HT-29 (cell line): ENCODE measurements at regions not wholly inside any gene's neighbourhood (a gene's known extent, or its start where the extent isn't known, plus 50 kb on each side); places are given as distances from the start of the nearest gene placed in this dataset.

ENCODE experiments used
- DNase-seq: peaks from one replicate; pipeline ENCODE4 v3.0.0-alpha.2; 2015; ENCODE audit warnings: low spot score

- no peak for DNase-seq
Observed at GRCh38 chr10:9719246-9719645, 1298.4 kb upstream of the CELF2 start.

GRCh38 chr10:9733766-9734165 lies 1283.9 kb upstream of the CELF2 start:
- no peak for DNase-seq

GRCh38 chr10:9734218-9734617 lies 1283.5 kb upstream of the CELF2 start:
- no peak for DNase-seq

GRCh38 chr10:9735731-9736130 lies 1281.9 kb upstream of the CELF2 start:
- DNase-seq: no peak

GRCh38 chr10:9743639-9744038 lies 1274.0 kb upstream of the CELF2 start:
- DNase-seq: no peak

GRCh38 chr10:9745158-9745557 lies 1272.5 kb upstream of the CELF2 start:
- no peak for DNase-seq

GRCh38 chr10:9757176-9757575 lies 1260.5 kb upstream of the CELF2 start:
- DNase-seq: no peak

GRCh38 chr10:9759596-9759995 lies 1258.1 kb upstream of the CELF2 start:
- DNase-seq: no peak

- DNase-seq: no peak
Observed at GRCh38 chr10:9762966-9763656, 1254.6 kb upstream of the CELF2 start.

GRCh38 chr10:9766762-9767161 lies 1250.9 kb upstream of the CELF2 start:
- peak; percentile 27 for DNase-seq

- no peak for DNase-seq
Observed at GRCh38 chr10:9781666-9782065, 1236.0 kb upstream of the CELF2 start.

- DNase-seq: no peak
Observed at GRCh38 chr10:9786101-9786500, 1231.6 kb upstream of the CELF2 start.

- DNase-seq: no peak
Observed at GRCh38 chr10:9786576-9786975, 1231.1 kb upstream of the CELF2 start.

GRCh38 chr10:9789996-9790395 lies 1227.7 kb upstream of the CELF2 start:
- no peak for DNase-seq

- no peak for DNase-seq
Observed at GRCh38 chr10:9792181-9792580, 1225.5 kb upstream of the CELF2 start.

- DNase-seq: no peak
Observed at GRCh38 chr10:9796564-9796963, 1221.1 kb upstream of the CELF2 start.

- DNase-seq: no peak
Observed at GRCh38 chr10:9800011-9800410, 1217.7 kb upstream of the CELF2 start.

- no peak for DNase-seq
Observed at GRCh38 chr10:9800571-9800970, 1217.1 kb upstream of the CELF2 start.

GRCh38 chr10:9807846-9808245 lies 1209.8 kb upstream of the CELF2 start:
- no peak for DNase-seq

GRCh38 chr10:9811601-9812000 lies 1206.1 kb upstream of the CELF2 start:
- no peak for DNase-seq

- no peak for DNase-seq
Observed at GRCh38 chr10:9814285-9814864, 1203.3 kb upstream of the CELF2 start.

GRCh38 chr10:9819756-9820494 lies 1197.7 kb upstream of the CELF2 start:
- no peak for DNase-seq
